NCI-H1092 (cell line): ENCODE measurements at regions not wholly inside any gene's neighbourhood (a gene's known extent, or its start where the extent isn't known, plus 50 kb on each side); places are given as distances from the start of the nearest gene placed in this dataset.

Experiments used
- DNase-seq: peaks from one replicate; lab custom pipeline; 2025; lab: John Stamatoyannopoulos, UW

- DNase-seq, result no peak
These were observed 275.1 kb downstream of the BRINP1 start for GRCh38 chr9:119094086-119094485.

GRCh38 chr9:119095072-119095471 is 274.2 kb downstream of the BRINP1 start:
- no peak for DNase-seq

GRCh38 chr9:119101048-119101447 is 268.2 kb downstream of the BRINP1 start:
- no peak for DNase-seq

GRCh38 chr9:119114681-119115080 is 254.6 kb downstream of the BRINP1 start:
- DNase-seq, result no peak
